Mesenteric fat pad (tissue), 1 donor: ENCODE measurements at regions not wholly inside any gene's neighbourhood (a gene's known extent, or its start where the extent isn't known, plus 50 kb on each side); places are given as distances from the start of the nearest gene placed in this dataset.

Experiments
- DNase-seq: peaks from one replicate; pipeline ENCODE4 v3.0.0-alpha.2; 2020; ENCODE audit warnings: low spot score
- donor health status: DM: yes; HTN: yes; CAD: no.

- DNase-seq, result no peak
These were observed 1003.1 kb upstream of the GBE1 start for GRCh38 chr3:82764521-82764920.

- DNase-seq, result no peak
These were observed 1000.4 kb upstream of the GBE1 start for GRCh38 chr3:82761858-82762257.

GRCh38 chr3:82745544-82745943 is 984.1 kb upstream of the GBE1 start:
- no peak for DNase-seq

GRCh38 chr3:82743196-82743595 is 981.8 kb upstream of the GBE1 start:
- DNase-seq, result no peak

GRCh38 chr3:82741346-82741745 is 979.9 kb upstream of the GBE1 start:
- no peak for DNase-seq

- DNase-seq, result no peak
These were observed 977.9 kb upstream of the GBE1 start for GRCh38 chr3:82739390-82739789.

GRCh38 chr3:82736696-82737277 is 975.3 kb upstream of the GBE1 start:
- no peak for DNase-seq

GRCh38 chr3:82715091-82715856 is 953.8 kb upstream of the GBE1 start:
- DNase-seq, result no peak

GRCh38 chr3:82707035-82707434 is 945.6 kb upstream of the GBE1 start:
- no peak for DNase-seq

GRCh38 chr3:82685761-82686160 is 924.3 kb upstream of the GBE1 start:
- DNase-seq, result no peak

- no peak for DNase-seq
These were observed 915.0 kb upstream of the GBE1 start for GRCh38 chr3:82676356-82677026.

- DNase-seq, result no peak
These were observed 911.5 kb upstream of the GBE1 start for GRCh38 chr3:82672966-82673365.

GRCh38 chr3:82671466-82671865 is 910.0 kb upstream of the GBE1 start:
- no peak for DNase-seq

GRCh38 chr3:82654708-82655107 is 893.3 kb upstream of the GBE1 start:
- no peak for DNase-seq

GRCh38 chr3:82643948-82644347 is 882.5 kb upstream of the GBE1 start:
- DNase-seq, result no peak

- no peak for DNase-seq
These were observed 880.3 kb upstream of the GBE1 start for GRCh38 chr3:82641701-82642100.

- DNase-seq, result no peak
These were observed 878.8 kb upstream of the GBE1 start for GRCh38 chr3:82640254-82640653.

GRCh38 chr3:82637574-82637973 is 876.1 kb upstream of the GBE1 start:
- DNase-seq, result no peak

- DNase-seq, result no peak
These were observed 874.7 kb upstream of the GBE1 start for GRCh38 chr3:82636177-82636576.

- no peak for DNase-seq
These were observed 871.9 kb upstream of the GBE1 start for GRCh38 chr3:82633319-82633718.

- no peak for DNase-seq
These were observed 868.5 kb upstream of the GBE1 start for GRCh38 chr3:82629937-82630336.

GRCh38 chr3:82628385-82629014 is 867.1 kb upstream of the GBE1 start:
- DNase-seq, result no peak
